Activated CD4-positive, alpha-beta T cell treated with anti-CD3 and anti-CD28 coated beads, Interleukin-2, amount 10 ng/mL, durations not matched to agents 7 days and 5 days (primary cell): ENCODE measurements at regions not wholly inside any gene's neighbourhood (a gene's known extent, or its start where the extent isn't known, plus 50 kb on each side); places are given as distances from the start of the nearest gene placed in this dataset.
"Not testable (repeated sequence)": the region's sequence is repeated elsewhere in the genome, so short reads cannot be mapped to it uniquely, and the experiment has no call there.

ENCODE experiments used
- CTCF ChIA-PET: fragments of 350-600 bp; sonication (Branson Sonifier 250); formaldehyde crosslinking; loops from one replicate; lab custom pipeline; 2021; ENCODE audit warnings: antibody characterized with exemption; lab: Charles Lee
- POLR2A ChIA-PET: fragments of 350-600 bp; sonication (Branson Sonifier 250); formaldehyde crosslinking; loops from one replicate; lab custom pipeline; 2021; ENCODE audit warnings: antibody characterized with exemption; lab: Charles Lee
- DNase-seq: peaks from one replicate; pipeline ENCODE4 v3.0.0-alpha.2; 2020
- H3K27ac Mint-ChIP-seq: one replicate; pipeline ENCODE4 v1.8.0; 2021; ENCODE audit warnings: mild to moderate bottlenecking, moderate library complexity, mixed read lengths
- H3K27me3 Mint-ChIP-seq: one replicate; pipeline ENCODE4 v1.8.0; 2021; ENCODE audit warnings: mixed read lengths
- H3K36me3 Mint-ChIP-seq: one replicate; pipeline ENCODE4 v1.8.0; 2021; ENCODE audit warnings: low read depth, mixed read lengths
- H3K4me1 Mint-ChIP-seq: one replicate; pipeline ENCODE4 v1.8.0; 2021; ENCODE audit warnings: mixed read lengths
- H3K4me3 Mint-ChIP-seq: one replicate; pipeline ENCODE4 v1.8.0; 2021; ENCODE audit warnings: mild to moderate bottlenecking, moderate library complexity, mixed read lengths
- H3K9me3 Mint-ChIP-seq: one replicate; pipeline ENCODE4 v1.8.0; 2021; ENCODE audit warnings: mixed read lengths

DNA sequence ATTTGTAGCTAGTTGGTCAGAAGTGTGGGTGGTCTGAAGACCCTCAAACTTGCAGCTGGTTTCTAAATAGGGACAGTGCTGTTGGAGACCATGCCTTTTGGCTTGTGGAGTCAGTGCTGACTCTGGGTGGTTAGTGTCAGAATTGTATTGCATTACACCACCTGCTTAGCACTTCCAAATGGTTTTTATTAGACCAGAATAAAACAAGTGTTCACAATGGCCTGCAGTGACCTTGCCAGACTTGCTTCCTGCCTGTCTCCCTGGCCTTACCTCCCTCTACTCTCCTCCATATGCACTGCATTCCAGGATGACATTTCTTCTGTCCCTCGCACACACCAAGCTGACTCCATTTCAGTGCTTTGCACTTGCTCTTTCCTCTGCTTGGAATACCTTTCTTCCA lies 72.7 kb upstream of the CNIH3 start:
- DNase-seq, result no peak
- CTCF ChIA-PET, result interaction anchor here (1.0 to 1.3 kb wide), 4 partner anchors 18 to 307 kb away, joined by 3 to 5 read pairs (median 3); no protein-coding TSS in a partner anchor
- Mint-ChIP-seq H3K4me3 (no peak overlapping the region), H3K27me3 (peaks cover 6% of the 10 kb centered on the region), H3K9me3 (no peaks in the 10 kb centered on the region), H3K4me1 (peaks cover 16% of the 10 kb centered on the region), H3K36me3 (no peaks in the 10 kb centered on the region), H3K27ac (no peak overlapping the region)
- POLR2A ChIA-PET, result no interaction called here

DNA sequence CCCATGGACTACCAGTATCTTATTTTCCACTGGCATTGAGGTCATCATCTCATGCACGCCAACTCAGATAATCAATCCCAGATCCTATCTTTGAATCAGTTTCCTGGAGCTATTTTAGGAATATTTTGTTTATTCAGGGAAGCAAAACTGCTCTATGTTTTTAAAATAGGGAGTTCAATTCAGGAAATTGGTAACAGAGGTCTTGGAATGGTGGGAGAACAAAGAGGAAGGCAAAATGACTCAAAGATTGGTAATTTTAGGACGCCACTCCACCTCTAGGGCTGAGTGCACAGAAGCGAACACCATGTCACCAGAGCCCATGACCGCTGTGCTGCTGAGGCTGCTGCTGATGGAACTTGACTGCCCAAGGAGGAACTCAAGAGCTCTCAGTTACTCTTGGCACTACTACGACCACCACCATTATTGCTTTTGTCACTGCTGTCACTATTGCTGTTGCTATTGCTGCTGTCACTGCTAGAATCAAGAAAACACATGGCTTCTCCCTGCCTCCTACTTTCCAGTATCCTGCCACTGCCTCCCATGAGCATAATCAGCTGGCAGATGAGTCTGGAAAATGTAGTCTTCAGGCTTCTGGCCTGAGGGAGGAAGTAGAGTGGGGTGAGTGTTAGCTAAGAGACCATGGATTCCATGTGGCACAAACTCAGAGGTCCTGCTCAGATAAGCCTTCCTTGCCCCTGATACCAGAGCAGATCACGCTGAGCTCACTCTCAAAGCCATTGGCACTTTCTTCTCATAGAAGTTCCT lies 71.6 kb upstream of the CNIH3 start:
- Mint-ChIP-seq H3K36me3 (no peaks in the 10 kb centered on the region), H3K27me3 (peaks cover 6% of the 10 kb centered on the region), H3K27ac (no peak overlapping the region), H3K9me3 (no peaks in the 10 kb centered on the region), H3K4me3 (no peak overlapping the region), H3K4me1 (peaks cover 16% of the 10 kb centered on the region)
- CTCF ChIA-PET, result interaction anchor here (0.9 to 2.1 kb wide), 4 partner anchors 19 to 79 kb away, joined by 3 to 6 read pairs (median 4); no protein-coding TSS in a partner anchor
- no peak for DNase-seq
- POLR2A ChIA-PET, result interaction anchor here (0.7 kb wide), 1 partner anchor 301 kb away, joined by 4 read pairs; no protein-coding TSS in a partner anchor

DNA sequence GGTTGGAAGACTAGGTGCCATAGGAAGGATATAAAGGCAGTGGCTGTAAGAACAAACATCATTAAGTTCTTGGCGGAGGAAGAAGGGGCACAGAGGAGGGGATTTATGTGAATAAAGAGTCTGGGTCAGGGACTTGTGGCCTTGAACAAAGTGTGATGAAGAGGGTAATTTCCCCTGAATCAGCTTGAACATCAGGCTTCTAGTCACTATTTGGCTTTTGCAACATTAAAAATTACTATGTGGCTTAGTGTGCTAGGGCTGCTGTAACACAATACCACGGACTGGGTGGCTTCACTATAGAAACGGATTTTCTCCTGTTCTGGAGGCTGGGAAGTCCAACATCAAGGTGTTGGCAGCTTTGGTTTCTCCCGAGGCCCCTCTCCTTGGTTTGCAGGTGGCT lies 70.5 kb upstream of the CNIH3 start:
- Mint-ChIP-seq H3K27me3 (peaks cover 3% of the 10 kb centered on the region), H3K4me3 (no peak overlapping the region), H3K4me1 (peaks cover 16% of the 10 kb centered on the region), H3K9me3 (no peaks in the 10 kb centered on the region), H3K27ac (no peak overlapping the region), H3K36me3 (no peaks in the 10 kb centered on the region)
- no peak for DNase-seq
- CTCF ChIA-PET, result interaction anchor here (1.2 to 2.1 kb wide), 3 partner anchors 20 to 78 kb away, joined by 4 to 6 read pairs (median 5); no protein-coding TSS in a partner anchor
- POLR2A ChIA-PET, result no interaction called here

DNA sequence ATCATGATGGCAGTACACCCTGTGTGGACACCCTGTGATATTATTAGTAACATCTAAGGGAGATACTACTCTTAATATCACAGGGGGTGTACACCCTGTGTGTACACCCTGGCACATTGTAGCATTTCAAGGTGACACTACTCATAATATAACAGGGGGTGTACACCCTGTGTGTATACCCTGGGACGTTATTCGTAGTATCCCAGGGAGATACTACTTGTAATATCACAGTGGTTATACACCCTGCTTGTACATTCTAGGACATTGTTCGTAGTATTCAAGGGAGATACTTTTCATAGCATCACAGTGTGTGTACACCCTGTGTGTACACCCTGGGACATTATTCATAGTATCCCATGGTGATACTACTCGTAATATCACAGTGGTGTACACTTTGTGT lies 67.4 kb upstream of the CNIH3 start:
- H3K27ac Mint-ChIP-seq, result no peak overlapping the region
- no peaks in the 10 kb centered on the region for H3K36me3 Mint-ChIP-seq
- DNase-seq, result no peak
- no peaks in the 10 kb centered on the region for H3K9me3 Mint-ChIP-seq
- no peak overlapping the region for H3K4me3 Mint-ChIP-seq
- ChIA-PET CTCF (no interaction called here), POLR2A (no interaction called here)
- H3K27me3 Mint-ChIP-seq, result peaks cover 3% of the 10 kb centered on the region
- peaks cover 1% of the 10 kb centered on the region for H3K4me1 Mint-ChIP-seq

DNA sequence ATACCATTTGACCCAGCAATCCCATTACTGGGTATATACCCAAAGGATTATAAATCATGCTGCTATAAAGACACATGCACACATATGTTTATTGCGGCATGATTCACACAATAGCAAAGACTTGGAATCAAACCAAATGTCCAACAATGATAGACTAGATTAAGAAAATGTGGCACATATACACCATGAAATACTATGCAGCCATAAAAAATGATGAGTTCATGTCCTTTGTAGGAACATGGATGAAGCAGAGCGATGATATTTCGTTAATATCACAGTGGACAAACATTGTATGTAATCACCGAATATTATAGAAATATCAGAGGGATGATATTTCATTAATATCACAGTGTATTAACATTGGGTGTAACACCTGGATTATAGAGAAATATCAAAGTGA lies 64.9 kb upstream of the CNIH3 start:
- H3K27ac Mint-ChIP-seq, H3K4me3 Mint-ChIP-seq, H3K4me1 Mint-ChIP-seq, H3K27me3 Mint-ChIP-seq, DNase-seq, POLR2A ChIA-PET, H3K9me3 Mint-ChIP-seq, CTCF ChIA-PET, H3K36me3 Mint-ChIP-seq: not testable (repeated sequence)

DNA sequence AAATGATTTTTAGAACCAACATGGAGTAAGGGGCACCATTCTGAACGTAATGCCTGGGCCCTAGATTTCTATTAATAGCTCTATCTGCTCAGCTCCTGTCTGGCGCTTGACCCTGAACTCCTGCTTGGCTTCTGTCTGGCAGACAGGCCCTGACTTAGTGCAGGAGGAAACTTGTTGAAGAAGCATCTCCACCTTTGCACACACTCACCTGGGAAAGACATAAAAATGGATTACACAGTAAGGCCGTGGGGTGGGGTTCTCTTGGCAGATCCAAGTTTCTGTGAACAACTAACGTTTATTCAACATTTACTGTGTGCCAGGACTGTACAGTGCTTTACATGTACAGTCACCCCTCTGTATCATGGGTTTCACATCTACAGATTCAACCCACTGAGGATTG lies 62.1 kb upstream of the CNIH3 start:
- DNase-seq, result no peak
- Mint-ChIP-seq H3K27ac (no peak overlapping the region), H3K27me3 (no peaks in the 10 kb centered on the region), H3K36me3 (no peaks in the 10 kb centered on the region), H3K4me1 (no peaks in the 10 kb centered on the region), H3K9me3 (no peaks in the 10 kb centered on the region), H3K4me3 (no peak overlapping the region)
- POLR2A ChIA-PET, result no interaction called here
- CTCF ChIA-PET, result no interaction called here

DNA sequence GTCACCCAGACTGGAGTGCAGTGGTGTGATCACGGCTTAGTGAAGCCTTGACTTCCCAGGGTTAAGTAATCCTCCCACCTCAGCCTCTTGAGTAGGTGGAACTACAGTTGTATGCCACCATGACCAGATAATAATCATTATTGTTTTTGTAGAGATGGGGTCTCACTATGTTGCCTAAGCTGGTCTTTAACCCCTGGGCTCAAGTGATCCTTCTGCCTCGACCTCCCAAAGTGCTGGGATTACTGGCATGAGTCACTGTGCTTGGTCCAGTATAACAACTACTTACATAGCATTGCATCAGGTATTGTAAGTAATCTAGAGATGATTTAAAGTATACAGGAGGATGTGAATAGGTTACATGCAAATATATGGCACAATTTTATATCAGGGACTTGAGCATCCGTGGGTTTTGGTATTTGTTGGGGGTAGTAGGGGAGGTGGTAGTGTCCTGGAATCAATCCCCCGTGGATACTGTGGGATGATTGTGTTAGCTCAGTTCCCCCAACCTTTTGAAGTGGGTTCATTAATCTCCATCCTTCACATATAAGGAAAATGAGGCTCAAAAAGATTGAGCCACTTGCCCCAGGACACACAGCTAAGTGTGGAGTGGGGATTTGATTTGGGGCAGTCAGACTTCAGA lies 61.4 kb upstream of the CNIH3 start:
- ChIA-PET CTCF (no interaction called here), POLR2A (no interaction called here)
- H3K36me3 Mint-ChIP-seq, result no peaks in the 10 kb centered on the region
- no peaks in the 10 kb centered on the region for H3K9me3 Mint-ChIP-seq
- no peaks in the 10 kb centered on the region for H3K4me1 Mint-ChIP-seq
- H3K4me3 Mint-ChIP-seq, result no peak overlapping the region
- DNase-seq, result no peak
- H3K27ac Mint-ChIP-seq, result no peak overlapping the region
- no peaks in the 10 kb centered on the region for H3K27me3 Mint-ChIP-seq

DNA sequence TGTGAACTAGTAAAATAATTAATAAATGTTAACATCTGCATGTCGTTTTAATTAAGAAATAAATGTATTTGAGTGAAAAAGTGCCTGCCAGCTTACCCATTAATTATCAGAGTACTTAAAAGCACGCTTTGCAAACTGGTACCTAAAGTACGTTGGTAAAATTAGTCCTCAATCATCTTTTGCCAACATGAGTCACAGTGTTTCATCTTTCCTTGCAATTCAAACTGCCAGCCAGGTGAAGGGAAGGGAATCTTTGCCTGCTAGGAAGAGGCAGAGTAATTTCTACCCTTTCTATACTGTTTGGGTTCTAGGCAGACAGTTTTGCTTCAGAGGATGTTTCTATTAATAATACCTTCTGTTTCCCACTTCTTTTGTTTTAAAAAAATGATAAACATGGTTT lies 57.2 kb upstream of the CNIH3 start:
- Mint-ChIP-seq H3K4me3 (no peak overlapping the region), H3K27ac (no peak overlapping the region), H3K36me3 (no peaks in the 10 kb centered on the region), H3K27me3 (peaks cover 2% of the 10 kb centered on the region), H3K4me1 (no peaks in the 10 kb centered on the region), H3K9me3 (no peaks in the 10 kb centered on the region)
- ChIA-PET POLR2A (no interaction called here), CTCF (no interaction called here)
- DNase-seq, result no peak

DNA sequence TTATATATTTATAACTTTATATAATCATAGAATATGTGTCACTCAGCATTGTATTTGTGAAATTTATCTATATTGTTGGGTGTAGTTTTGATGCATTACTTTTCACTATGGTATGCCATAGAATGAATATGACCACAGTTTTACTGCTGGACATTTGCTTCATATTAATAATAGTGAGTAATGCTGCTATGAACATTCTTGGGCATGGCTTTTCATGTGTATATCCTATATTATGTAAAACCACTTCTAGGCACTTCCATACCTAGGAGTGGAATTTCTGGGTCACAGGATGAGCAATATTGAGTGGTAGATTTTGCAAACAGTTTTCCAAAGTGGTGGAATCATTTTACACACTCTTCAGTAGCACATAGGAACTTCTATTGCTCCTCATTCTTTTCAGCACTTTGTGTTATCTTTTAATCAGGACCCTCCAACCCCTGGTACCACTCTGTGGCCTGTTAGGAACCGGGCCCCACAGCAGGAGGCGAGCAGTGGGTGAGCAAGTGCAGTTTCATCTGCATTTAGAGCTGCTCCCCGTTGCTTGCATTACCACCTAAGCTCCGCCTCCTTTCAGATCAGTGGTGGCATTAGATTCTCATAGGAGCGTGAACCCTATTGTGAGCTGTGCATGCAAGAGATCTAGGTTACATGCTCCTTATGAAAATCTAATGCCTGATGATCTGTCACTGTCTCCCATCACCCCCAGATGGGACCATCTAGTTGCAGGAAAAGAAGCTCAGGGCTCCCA lies 56.0 kb upstream of the CNIH3 start:
- Mint-ChIP-seq H3K27me3 (peaks cover 2% of the 10 kb centered on the region), H3K9me3 (no peaks in the 10 kb centered on the region), H3K27ac (no peak overlapping the region), H3K4me3 (no peak overlapping the region), H3K4me1 (no peaks in the 10 kb centered on the region), H3K36me3 (no peaks in the 10 kb centered on the region)
- ChIA-PET CTCF (no interaction called here), POLR2A (no interaction called here)
- DNase-seq, result no peak

DNA sequence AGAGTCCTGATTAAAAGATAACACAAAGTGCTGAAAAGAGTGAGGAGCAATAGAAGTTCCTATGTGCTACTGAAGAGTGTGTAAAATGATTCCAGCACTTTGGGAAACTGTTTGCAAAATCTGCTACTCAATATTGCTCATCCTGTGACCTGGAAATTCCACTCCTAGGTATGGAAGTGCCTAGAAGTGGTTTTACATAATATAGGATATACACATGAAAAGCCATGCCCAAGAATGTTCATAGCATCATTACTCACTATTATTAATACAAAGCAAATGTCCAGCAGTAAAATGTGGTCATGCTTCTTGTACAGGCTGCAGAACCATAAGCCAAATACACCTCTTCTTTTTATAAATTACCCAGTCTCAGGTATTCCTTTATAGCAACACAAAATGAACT lies 53.2 kb upstream of the CNIH3 start:
- CTCF ChIA-PET, H3K4me1 Mint-ChIP-seq, DNase-seq, POLR2A ChIA-PET, H3K36me3 Mint-ChIP-seq, H3K27me3 Mint-ChIP-seq, H3K9me3 Mint-ChIP-seq, H3K4me3 Mint-ChIP-seq, H3K27ac Mint-ChIP-seq: not testable (repeated sequence)

DNA sequence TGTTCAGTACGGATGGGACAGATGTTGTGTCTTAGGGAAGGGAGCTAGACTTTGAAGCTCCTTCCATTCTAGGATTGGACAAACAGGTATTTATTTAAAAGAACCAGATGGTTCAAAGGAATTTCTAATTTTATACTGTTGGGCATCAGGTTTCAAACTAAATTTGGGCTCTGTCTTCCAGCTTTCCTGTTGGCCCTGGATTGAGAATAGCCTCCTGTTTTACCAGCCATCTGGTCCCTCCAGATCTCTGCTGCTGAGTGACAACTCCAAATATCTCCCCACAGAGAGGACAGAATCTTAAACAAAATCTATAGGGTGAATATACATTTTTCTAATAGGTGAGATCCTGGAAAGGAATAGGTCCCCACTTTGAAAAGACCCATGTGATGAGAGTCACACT lies 52.5 kb upstream of the CNIH3 start:
- peaks cover 2% of the 10 kb centered on the region for H3K27me3 Mint-ChIP-seq
- no peaks in the 10 kb centered on the region for H3K36me3 Mint-ChIP-seq
- DNase-seq, result no peak
- H3K4me1 Mint-ChIP-seq, result no peaks in the 10 kb centered on the region
- H3K27ac Mint-ChIP-seq, result no peak overlapping the region
- H3K4me3 Mint-ChIP-seq, result no peak overlapping the region
- peaks cover 2% of the 10 kb centered on the region for H3K9me3 Mint-ChIP-seq
- ChIA-PET CTCF (no interaction called here), POLR2A (no interaction called here)

DNA sequence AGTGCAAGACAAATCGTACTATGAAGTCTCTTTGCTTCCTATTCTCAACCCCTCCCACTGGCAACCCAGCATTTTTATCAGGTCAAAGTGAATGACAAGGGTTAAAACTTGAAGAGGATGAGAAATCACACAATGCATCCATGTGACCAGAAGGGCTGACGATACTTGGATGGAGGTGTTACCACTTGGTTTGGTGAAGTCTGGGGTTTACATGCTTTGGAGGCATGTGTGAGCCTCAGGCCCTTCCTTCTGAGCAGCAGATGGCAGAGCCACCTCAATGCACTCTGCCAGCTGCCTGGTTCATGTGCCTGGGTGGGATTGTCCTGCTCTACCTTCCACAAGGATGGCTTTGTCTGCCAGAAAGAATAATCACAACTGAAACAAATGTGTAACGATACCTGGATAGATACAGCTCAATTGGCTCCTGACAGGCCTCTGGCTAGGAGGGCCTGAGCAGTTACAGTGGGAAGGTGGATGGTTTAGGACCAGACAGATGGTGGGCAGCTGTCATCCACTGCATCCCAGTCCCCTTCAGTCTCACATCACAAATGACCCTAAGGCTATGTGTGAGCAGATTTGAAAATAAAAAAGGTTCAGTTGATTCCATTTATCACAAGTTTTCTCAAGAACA lies 51.5 kb upstream of the CNIH3 start:
- no peaks in the 10 kb centered on the region for H3K36me3 Mint-ChIP-seq
- H3K4me1 Mint-ChIP-seq, result no peaks in the 10 kb centered on the region
- no peak for DNase-seq
- ChIA-PET POLR2A (no interaction called here), CTCF (no interaction called here)
- peaks cover 2% of the 10 kb centered on the region for H3K9me3 Mint-ChIP-seq
- no peak overlapping the region for H3K4me3 Mint-ChIP-seq
- no peak overlapping the region for H3K27ac Mint-ChIP-seq
- H3K27me3 Mint-ChIP-seq, result peaks cover 2% of the 10 kb centered on the region

DNA sequence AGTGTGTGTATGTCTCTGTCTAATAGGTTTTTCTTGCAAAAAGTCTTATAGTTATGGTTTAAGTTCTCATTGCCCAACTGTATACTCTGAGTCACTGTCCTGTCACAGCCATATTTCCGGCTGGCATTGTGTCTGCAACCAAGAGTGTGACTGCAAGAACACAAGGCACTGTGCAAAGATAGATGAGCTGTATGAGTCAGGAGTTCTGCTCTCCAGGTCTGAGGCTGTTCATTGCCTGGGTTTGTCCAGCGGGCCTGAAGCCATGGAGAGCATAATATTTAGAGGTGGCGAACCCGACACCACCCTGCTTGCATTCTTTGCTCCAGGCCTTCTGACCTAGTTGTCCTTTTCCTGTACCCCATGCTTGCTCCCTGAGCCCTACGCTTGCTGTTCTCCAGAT lies 50.9 kb upstream of the CNIH3 start:
- Mint-ChIP-seq H3K27me3 (peaks cover 2% of the 10 kb centered on the region), H3K9me3 (peaks cover 2% of the 10 kb centered on the region), H3K4me3 (no peak overlapping the region), H3K36me3 (no peaks in the 10 kb centered on the region), H3K27ac (no peak overlapping the region), H3K4me1 (no peaks in the 10 kb centered on the region)
- DNase-seq, result no peak
- CTCF ChIA-PET, result interaction anchor here (0.6 kb wide), 1 partner anchor 268 kb away, joined by 3 read pairs; no protein-coding TSS in a partner anchor
- POLR2A ChIA-PET, result no interaction called here
